HG03342 (cell line): ENCODE measurements at regions not wholly inside any gene's neighbourhood (a gene's known extent, or its start where the extent isn't known, plus 50 kb on each side); places are given as distances from the start of the nearest gene placed in this dataset.

Source experiments
- ATAC-seq: cut with Tn5 transposase; IDR thresholded peaks from one replicate; pipeline ENCODE4 v1.9.1; 2021; ENCODE audit warnings: mild to moderate bottlenecking, moderate library complexity; ENCODE audit not compliant: unreplicated experiment

GRCh38 chr6:122092366-122092765 is 307.1 kb upstream of the HSF2 start:
- no peak for ATAC-seq

GRCh38 chr6:122098201-122098678 is 301.2 kb upstream of the HSF2 start:
- ATAC-seq, result no peak

- no peak for ATAC-seq
These were observed 297.4 kb upstream of the HSF2 start for GRCh38 chr6:122102026-122102425.

- ATAC-seq, result no peak
These were observed 292.1 kb upstream of the HSF2 start for GRCh38 chr6:122107256-122107852.

- no peak for ATAC-seq
These were observed 290.4 kb upstream of the HSF2 start for GRCh38 chr6:122109075-122109474.

- no peak for ATAC-seq
These were observed 284.7 kb upstream of the HSF2 start for GRCh38 chr6:122114717-122115116.

- ATAC-seq, result no peak
These were observed 283.2 kb upstream of the HSF2 start for GRCh38 chr6:122116119-122116834.

- ATAC-seq, result no peak
These were observed 282.4 kb upstream of the HSF2 start for GRCh38 chr6:122116835-122117627.

- ATAC-seq, result no peak
These were observed 280.4 kb upstream of the HSF2 start for GRCh38 chr6:122118945-122119506.

- ATAC-seq, result no peak
These were observed 277.2 kb upstream of the HSF2 start for GRCh38 chr6:122122202-122122601.

- no peak for ATAC-seq
These were observed 276.8 kb upstream of the HSF2 start for GRCh38 chr6:122122686-122123085.

- no peak for ATAC-seq
These were observed 274.5 kb upstream of the HSF2 start for GRCh38 chr6:122124908-122125307.

- ATAC-seq, result no peak
These were observed 272.6 kb upstream of the HSF2 start for GRCh38 chr6:122126894-122127293.

GRCh38 chr6:122128445-122128844 is 271.0 kb upstream of the HSF2 start:
- no peak for ATAC-seq

GRCh38 chr6:122129313-122130025 is 270.0 kb upstream of the HSF2 start:
- no peak for ATAC-seq

GRCh38 chr6:122130026-122130348 is 269.5 kb upstream of the HSF2 start:
- no peak for ATAC-seq

GRCh38 chr6:122130518-122130917 is 268.9 kb upstream of the HSF2 start:
- no peak for ATAC-seq

GRCh38 chr6:122136386-122136785 is 263.1 kb upstream of the HSF2 start:
- no peak for ATAC-seq

GRCh38 chr6:122140031-122140430 is 259.4 kb upstream of the HSF2 start:
- ATAC-seq, result no peak

- ATAC-seq, result no peak
These were observed 258.2 kb upstream of the HSF2 start for GRCh38 chr6:122141246-122141645.
